PC-9 (cell line): ENCODE measurements at regions not wholly inside any gene's neighbourhood (a gene's known extent, or its start where the extent isn't known, plus 50 kb on each side); places are given as distances from the start of the nearest gene placed in this dataset.
"Not testable (repeated sequence)": the region's sequence is repeated elsewhere in the genome, so short reads cannot be mapped to it uniquely, and the experiment has no call there.

Experiments
- BruUV-seq: library from RNA; stranded (reverse); fragments of 400-500 nt; replicated peaks from 2 replicates; lab custom pipeline; 2021; lab: Mats Ljungman, UMichigan
- CTCF ChIA-PET: fragments of 300-600 bp; sonication (Branson Sonifier 250); formaldehyde crosslinking; loops from one replicate; lab custom pipeline; 2022; ENCODE audit warnings: antibody characterized with exemption; lab: Charles Lee
- POLR2A ChIA-PET: fragments of 300-600 bp; sonication (Branson Sonifier 250); formaldehyde crosslinking; loops from one replicate; lab custom pipeline; 2022; ENCODE audit warnings: antibody characterized with exemption; ENCODE audit not compliant: unreplicated experiment; lab: Charles Lee
- DNase-seq, 2 experiments: peaks; one replicate each; pipeline versions ENCODE4 v3.0.0 to v3.0.0-alpha.2; 2015 to 2022; ENCODE audit warnings: mixed read lengths in 1 of 2
- H2AFZ ChIP-seq: fragments of 200-600 bp; sonication (generic); 2 replicates; pipeline ENCODE4 v1.8.1; 2017; ENCODE audit warnings: antibody characterized with exemption
- H3F3A ChIP-seq: fragments of 200-600 bp; sonication (generic); 2 replicates; pipeline ENCODE4 v1.8.1; 2017; ENCODE audit warnings: antibody characterized with exemption, mild to moderate bottlenecking, low read depth; ENCODE audit not compliant: insufficient read depth
- H3K27ac ChIP-seq: fragments of 200-600 bp; sonication (generic); 2 replicates; pipeline ENCODE4 v1.6.1; 2016; ENCODE audit warnings: mixed run types
- H3K27me3 ChIP-seq: fragments of 200-600 bp; sonication (generic); 2 replicates; pipeline ENCODE4 v1.6.1; 2016; ENCODE audit warnings: low read depth, mixed run types; ENCODE audit not compliant: insufficient read depth
- H3K36me3 ChIP-seq: fragments of 200-600 bp; sonication (generic); 2 replicates; pipeline ENCODE4 v1.6.1; 2016; ENCODE audit warnings: low read depth, mixed run types
- H3K4me1 ChIP-seq: fragments of 200-600 bp; sonication (generic); replicated peaks from 2 replicates; pipeline ENCODE4 v1.6.1; 2016; ENCODE audit warnings: mixed run types; ENCODE audit not compliant: insufficient read depth
- H3K4me2 ChIP-seq: fragments of 200-600 bp; sonication (generic); 2 replicates; pipeline ENCODE4 v1.6.1; 2017; ENCODE audit warnings: mixed run types
- H3K4me3 ChIP-seq: fragments of 200-600 bp; sonication (generic); 2 replicates; pipeline ENCODE4 v1.6.1; 2016; ENCODE audit warnings: mixed run types
- H3K79me2 ChIP-seq: fragments of 200-600 bp; sonication (generic); 2 replicates; pipeline ENCODE4 v1.6.1; 2017; ENCODE audit warnings: low read depth, mixed run types
- H3K9me2 ChIP-seq: fragments of 200-600 bp; sonication (generic); 2 replicates; pipeline ENCODE4 v1.8.1; 2017; ENCODE audit warnings: mild to moderate bottlenecking; ENCODE audit not compliant: insufficient read depth
- H3K9me3 ChIP-seq: fragments of 200-600 bp; sonication (generic); 2 replicates; pipeline ENCODE4 v1.8.1; 2016; ENCODE audit warnings: low read depth; ENCODE audit not compliant: insufficient read depth
- H4K20me1 ChIP-seq: fragments of 200-600 bp; sonication (generic); 2 replicates; pipeline ENCODE4 v1.8.1; 2017; ENCODE audit not compliant: insufficient read depth
- EZH2 ChIP-seq: fragments of 200-600 bp; sonication (generic); IDR thresholded peaks from 2 replicates; pipeline ENCODE4 v1.8.0; 2017; ENCODE audit warnings: antibody characterized with exemption, low read depth
- intact Hi-C: fragments of 100-400 bp; cut with micrococcal nuclease; formaldehyde crosslinking; loops from one replicate; pipeline ENCODE4 v1.10.0; 2022; ENCODE audit not compliant: unreplicated experiment
- TF ChIP-seq, protein P1 (sequence below): fragments of 200-600 bp; sonication (generic); conservative IDR thresholded peaks from 2 replicates; pipeline ENCODE4 v1.6.1; 2017; ENCODE audit warnings: mixed run types, antibody characterized with exemption, mild to moderate bottlenecking, moderate library complexity

GRCh38 chr15:96213896-96214295, 116.6 kb upstream of the NR2F2 start:
- TF ChIP-seq, protein P1, sequence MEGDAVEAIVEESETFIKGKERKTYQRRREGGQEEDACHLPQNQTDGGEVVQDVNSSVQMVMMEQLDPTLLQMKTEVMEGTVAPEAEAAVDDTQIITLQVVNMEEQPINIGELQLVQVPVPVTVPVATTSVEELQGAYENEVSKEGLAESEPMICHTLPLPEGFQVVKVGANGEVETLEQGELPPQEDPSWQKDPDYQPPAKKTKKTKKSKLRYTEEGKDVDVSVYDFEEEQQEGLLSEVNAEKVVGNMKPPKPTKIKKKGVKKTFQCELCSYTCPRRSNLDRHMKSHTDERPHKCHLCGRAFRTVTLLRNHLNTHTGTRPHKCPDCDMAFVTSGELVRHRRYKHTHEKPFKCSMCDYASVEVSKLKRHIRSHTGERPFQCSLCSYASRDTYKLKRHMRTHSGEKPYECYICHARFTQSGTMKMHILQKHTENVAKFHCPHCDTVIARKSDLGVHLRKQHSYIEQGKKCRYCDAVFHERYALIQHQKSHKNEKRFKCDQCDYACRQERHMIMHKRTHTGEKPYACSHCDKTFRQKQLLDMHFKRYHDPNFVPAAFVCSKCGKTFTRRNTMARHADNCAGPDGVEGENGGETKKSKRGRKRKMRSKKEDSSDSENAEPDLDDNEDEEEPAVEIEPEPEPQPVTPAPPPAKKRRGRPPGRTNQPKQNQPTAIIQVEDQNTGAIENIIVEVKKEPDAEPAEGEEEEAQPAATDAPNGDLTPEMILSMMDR = no peak
- TF ChIP-seq EZH2 = no peak
- Histone ChIP-seq H3K9me2 (no peaks in the 10 kb centered on the region), H3K27me3 (no peaks in the 10 kb centered on the region), H3K4me2 (no peak overlapping the region), H2AFZ (no peak overlapping the region), H3K36me3 (no peaks in the 10 kb centered on the region), H4K20me1 (no peaks in the 10 kb centered on the region), H3K27ac (no peak overlapping the region), H3K4me3 (no peak overlapping the region), H3F3A (no peaks in the 10 kb centered on the region), H3K79me2 (no peaks in the 10 kb centered on the region), H3K4me1 (no peaks in the 10 kb centered on the region), H3K9me3 (no peaks in the 10 kb centered on the region)
- CTCF ChIA-PET = no interaction called here
- no TSS peak for BruUV-seq
- intact Hi-C loops = no loop called here
- no peak for DNase-seq
- POLR2A ChIA-PET = no interaction called here

GRCh38 chr15:96216481-96216880, 114.0 kb upstream of the NR2F2 start:
- not testable (repeated sequence) for H3K9me2 ChIP-seq

GRCh38 chr15:96217983-96218382, 112.5 kb upstream of the NR2F2 start:
- Histone ChIP-seq H3K9me2 (no peaks in the 10 kb centered on the region), H3K27me3 (no peaks in the 10 kb centered on the region), H3F3A (no peaks in the 10 kb centered on the region), H3K4me2 (no peak overlapping the region), H3K79me2 (no peaks in the 10 kb centered on the region), H3K9me3 (no peaks in the 10 kb centered on the region), H3K4me1 (no peaks in the 10 kb centered on the region), H2AFZ (no peak overlapping the region), H3K27ac (no peak overlapping the region), H3K36me3 (no peaks in the 10 kb centered on the region), H4K20me1 (no peaks in the 10 kb centered on the region), H3K4me3 (no peak overlapping the region)
- intact Hi-C loops = no loop called here
- ChIA-PET CTCF (no interaction called here), POLR2A (no interaction called here)
- BruUV-seq = no TSS peak
- DNase-seq = no peak
- TF ChIP-seq, protein P1 = no peak
- TF ChIP-seq EZH2 = no peak

More at GRCh38 chr15:96216481-96216880, 114.0 kb upstream of the NR2F2 start:
- H3K4me3 ChIP-seq, H3K36me3 ChIP-seq, H2AFZ ChIP-seq, H3K27ac ChIP-seq, DNase-seq, CTCF ChIA-PET, H3K9me3 ChIP-seq, H3K4me2 ChIP-seq, POLR2A ChIA-PET, H3K27me3 ChIP-seq, BruUV-seq, H3F3A ChIP-seq, intact Hi-C loops, H3K79me2 ChIP-seq, H3K4me1 ChIP-seq, H4K20me1 ChIP-seq: not testable (repeated sequence)
